DOHH2 (cell line): ENCODE measurements at regions not wholly inside any gene's neighbourhood (a gene's known extent, or its start where the extent isn't known, plus 50 kb on each side); places are given as distances from the start of the nearest gene placed in this dataset.

Experiments
- H3F3A ChIP-seq: fragments of 200-600 bp; sonication (generic), shearing (Covaris generic); 2 replicates; pipeline ENCODE4 v1.6.0; 2016; ENCODE audit warnings: antibody characterized with exemption, mild to moderate bottlenecking; ENCODE audit not compliant: control insufficient read depth, insufficient read depth
- H3K27ac ChIP-seq: fragments of 200-600 bp; sonication (generic); 2 replicates; pipeline ENCODE4 v1.5.1; 2014; ENCODE audit warnings: low read depth, mild to moderate bottlenecking, low read length, moderate library complexity
- H3K27me3 ChIP-seq: fragments of 200-600 bp; sonication (generic); 2 replicates; pipeline ENCODE4 v1.6.1; 2014; ENCODE audit warnings: mild to moderate bottlenecking, low read length, mixed read lengths; ENCODE audit not compliant: control insufficient read depth
- H3K36me3 ChIP-seq: fragments of 200-600 bp; sonication (generic); 2 replicates; pipeline ENCODE4 v1.6.1; 2014; ENCODE audit warnings: mild to moderate bottlenecking, low read length, moderate library complexity, mixed read lengths; ENCODE audit not compliant: control insufficient read depth
- H3K4me1 ChIP-seq: fragments of 200-600 bp; sonication (generic); 2 replicates; pipeline ENCODE4 v1.6.1; 2014; ENCODE audit warnings: mild to moderate bottlenecking, low read length, mixed read lengths; ENCODE audit not compliant: control insufficient read depth
- H3K4me2 ChIP-seq: fragments of 200-600 bp; sonication (generic); 2 replicates; pipeline ENCODE4 v1.6.0; 2014; ENCODE audit warnings: mild to moderate bottlenecking, low read length, moderate library complexity
- H3K4me3 ChIP-seq: fragments of 200-600 bp; sonication (generic); 2 replicates; pipeline ENCODE4 v1.5.1; 2014; ENCODE audit warnings: mild to moderate bottlenecking, low read length, mixed read lengths
- H3K79me2 ChIP-seq: fragments of 200-600 bp; sonication (generic); 2 replicates; pipeline ENCODE4 v1.6.1; 2014; ENCODE audit warnings: mild to moderate bottlenecking, low read length, mixed read lengths; ENCODE audit not compliant: control insufficient read depth
- H3K9me2 ChIP-seq: fragments of 200-600 bp; sonication (generic); replicated peaks from 2 replicates; pipeline ENCODE4 v1.6.1; 2014; ENCODE audit warnings: mild to moderate bottlenecking, low read length, mixed read lengths; ENCODE audit not compliant: control insufficient read depth
- H3K9me3 ChIP-seq: fragments of 200-600 bp; sonication (generic); 2 replicates; pipeline ENCODE4 v1.6.1; 2014; ENCODE audit warnings: antibody characterized with exemption, low read length, mixed read lengths; ENCODE audit not compliant: control insufficient read depth, insufficient read depth
- H4K20me1 ChIP-seq: fragments of 200-600 bp; sonication (generic); 2 replicates; pipeline ENCODE4 v1.6.0; 2014; ENCODE audit warnings: low read depth, mild to moderate bottlenecking, antibody characterized with exemption, low read length, moderate library complexity; ENCODE audit not compliant: control insufficient read depth, insufficient read depth
- EZH2phosphoT487 ChIP-seq: fragments of 200-600 bp; sonication (generic); IDR thresholded peaks from 2 replicates; pipeline ENCODE4 v1.6.1; 2017; ENCODE audit warnings: borderline replicate concordance, mild to moderate bottlenecking, antibody characterized with exemption, low read length, moderate library complexity, mixed read lengths
- TF ChIP-seq, protein P1 (sequence below): fragments of 200-600 bp; sonication (generic); IDR thresholded peaks from one replicate; pipeline ENCODE4 v1.5.1; 2014; ENCODE audit warnings: antibody characterized with exemption, mild to moderate bottlenecking, low read depth, low read length; ENCODE audit not compliant: poor library complexity, severe bottlenecking

DNA sequence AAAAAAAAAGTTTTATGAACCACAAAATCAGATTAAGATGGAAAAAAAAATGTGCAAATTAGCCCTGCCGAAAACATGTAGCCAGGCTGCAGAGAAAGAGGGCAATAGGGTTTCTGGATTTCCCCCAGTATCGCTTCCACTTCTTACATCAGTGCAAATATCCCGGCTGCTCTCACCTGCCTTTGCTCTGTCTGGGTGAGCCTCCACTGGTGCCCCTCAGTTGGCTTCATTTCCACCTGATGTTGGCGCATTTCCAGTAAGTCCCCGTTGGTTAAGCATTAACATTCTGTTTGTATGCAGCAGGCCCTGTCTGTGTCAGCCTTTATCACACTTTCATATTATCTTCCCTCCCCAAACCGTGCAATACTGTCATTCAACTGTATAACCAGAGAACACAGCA is 215.1 kb downstream of the CBLN4 start:
- no peaks in the 10 kb centered on the region for H3F3A ChIP-seq
- no peak for TF ChIP-seq EZH2phosphoT487
- TF ChIP-seq, protein P1, sequence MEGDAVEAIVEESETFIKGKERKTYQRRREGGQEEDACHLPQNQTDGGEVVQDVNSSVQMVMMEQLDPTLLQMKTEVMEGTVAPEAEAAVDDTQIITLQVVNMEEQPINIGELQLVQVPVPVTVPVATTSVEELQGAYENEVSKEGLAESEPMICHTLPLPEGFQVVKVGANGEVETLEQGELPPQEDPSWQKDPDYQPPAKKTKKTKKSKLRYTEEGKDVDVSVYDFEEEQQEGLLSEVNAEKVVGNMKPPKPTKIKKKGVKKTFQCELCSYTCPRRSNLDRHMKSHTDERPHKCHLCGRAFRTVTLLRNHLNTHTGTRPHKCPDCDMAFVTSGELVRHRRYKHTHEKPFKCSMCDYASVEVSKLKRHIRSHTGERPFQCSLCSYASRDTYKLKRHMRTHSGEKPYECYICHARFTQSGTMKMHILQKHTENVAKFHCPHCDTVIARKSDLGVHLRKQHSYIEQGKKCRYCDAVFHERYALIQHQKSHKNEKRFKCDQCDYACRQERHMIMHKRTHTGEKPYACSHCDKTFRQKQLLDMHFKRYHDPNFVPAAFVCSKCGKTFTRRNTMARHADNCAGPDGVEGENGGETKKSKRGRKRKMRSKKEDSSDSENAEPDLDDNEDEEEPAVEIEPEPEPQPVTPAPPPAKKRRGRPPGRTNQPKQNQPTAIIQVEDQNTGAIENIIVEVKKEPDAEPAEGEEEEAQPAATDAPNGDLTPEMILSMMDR, result no peak
- no peaks in the 10 kb centered on the region for H3K36me3 ChIP-seq
- no peak overlapping the region for H3K4me3 ChIP-seq
- no peaks in the 10 kb centered on the region for H3K27me3 ChIP-seq
- no peaks in the 10 kb centered on the region for H3K4me1 ChIP-seq
- H3K9me2 ChIP-seq, result no peaks in the 10 kb centered on the region
- no peaks in the 10 kb centered on the region for H3K9me3 ChIP-seq
- no peak overlapping the region for H3K4me2 ChIP-seq
- no peaks in the 10 kb centered on the region for H4K20me1 ChIP-seq
- no peaks in the 10 kb centered on the region for H3K79me2 ChIP-seq
- H3K27ac ChIP-seq, result no peak overlapping the region

DNA sequence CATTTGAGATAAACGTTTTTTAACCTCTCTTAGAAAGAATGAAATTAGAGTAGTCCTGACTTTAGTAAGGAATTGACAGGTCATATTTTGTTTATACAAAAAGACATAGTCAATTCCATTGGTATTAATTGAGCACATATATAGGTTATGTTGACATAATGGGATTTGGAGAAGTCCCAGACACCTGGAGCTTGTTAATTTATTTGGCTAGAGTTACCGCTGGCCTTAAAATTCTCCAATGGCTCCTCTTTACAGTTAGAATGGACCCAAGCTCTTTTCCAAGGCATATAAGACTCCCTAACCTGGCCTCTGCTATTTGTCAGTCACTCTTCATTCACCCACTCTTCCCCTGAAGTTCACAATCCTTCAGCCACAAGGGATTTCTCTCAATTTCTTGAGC is 221.3 kb downstream of the CBLN4 start:
- Histone ChIP-seq H3K27ac (no peak overlapping the region), H3K9me3 (no peaks in the 10 kb centered on the region), H3K36me3 (no peaks in the 10 kb centered on the region), H3F3A (no peaks in the 10 kb centered on the region), H3K27me3 (no peaks in the 10 kb centered on the region), H4K20me1 (no peaks in the 10 kb centered on the region), H3K4me1 (no peaks in the 10 kb centered on the region), H3K79me2 (no peaks in the 10 kb centered on the region), H3K4me2 (no peak overlapping the region), H3K4me3 (no peak overlapping the region), H3K9me2 (no peaks in the 10 kb centered on the region)
- TF ChIP-seq, protein P1, result no peak
- no peak for TF ChIP-seq EZH2phosphoT487

DNA sequence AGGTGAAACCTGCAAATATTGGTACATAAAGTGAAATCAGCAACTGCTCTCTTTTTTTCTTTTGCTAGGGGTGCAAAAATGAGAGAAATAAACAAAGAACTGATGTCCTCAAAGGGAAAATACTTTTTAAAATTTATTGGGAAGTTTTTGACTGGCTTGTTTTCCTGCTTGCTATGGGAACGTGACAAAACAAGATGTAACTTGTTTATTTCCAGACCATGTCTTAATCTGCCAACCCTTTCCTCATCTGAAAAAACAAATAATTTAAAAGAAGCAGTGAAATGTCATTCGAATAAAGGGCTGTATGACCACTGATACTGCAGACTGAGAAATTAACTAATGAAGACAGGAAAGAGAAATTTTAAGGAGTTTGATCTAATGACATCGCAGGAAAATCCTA is 221.9 kb downstream of the CBLN4 start:
- no peak overlapping the region for H3K4me2 ChIP-seq
- H3K36me3 ChIP-seq, result no peaks in the 10 kb centered on the region
- TF ChIP-seq, protein P1, result no peak
- TF ChIP-seq EZH2phosphoT487, result no peak
- no peaks in the 10 kb centered on the region for H3F3A ChIP-seq
- no peaks in the 10 kb centered on the region for H3K79me2 ChIP-seq
- no peaks in the 10 kb centered on the region for H3K9me3 ChIP-seq
- no peaks in the 10 kb centered on the region for H3K27me3 ChIP-seq
- no peaks in the 10 kb centered on the region for H4K20me1 ChIP-seq
- H3K4me1 ChIP-seq, result no peaks in the 10 kb centered on the region
- H3K9me2 ChIP-seq, result no peaks in the 10 kb centered on the region
- no peak overlapping the region for H3K27ac ChIP-seq
- no peak overlapping the region for H3K4me3 ChIP-seq

DNA sequence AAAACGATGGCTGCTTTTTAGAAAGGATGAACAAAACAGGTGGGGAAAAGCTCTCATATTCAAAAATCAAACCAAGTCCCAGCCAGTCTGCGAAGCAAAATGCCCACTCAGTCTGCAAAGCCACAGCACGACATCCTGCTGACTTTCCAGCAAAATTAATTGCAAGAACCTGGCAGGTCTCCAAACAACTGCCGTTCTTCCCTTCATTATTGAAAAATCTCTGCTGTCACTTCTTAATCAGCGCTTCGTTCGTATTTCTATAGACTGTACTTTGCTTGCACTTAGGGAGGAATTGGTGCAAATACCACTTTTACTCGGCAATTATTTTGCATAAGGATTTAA is 222.4 kb downstream of the CBLN4 start:
- H3K36me3 ChIP-seq, result no peaks in the 10 kb centered on the region
- H3K27ac ChIP-seq, result no peak overlapping the region
- no peaks in the 10 kb centered on the region for H3F3A ChIP-seq
- H3K79me2 ChIP-seq, result no peaks in the 10 kb centered on the region
- H3K9me3 ChIP-seq, result no peaks in the 10 kb centered on the region
- H3K4me1 ChIP-seq, result no peaks in the 10 kb centered on the region
- no peak overlapping the region for H3K4me2 ChIP-seq
- H3K9me2 ChIP-seq, result no peaks in the 10 kb centered on the region
- TF ChIP-seq, protein P1, result no peak
- TF ChIP-seq EZH2phosphoT487, result no peak
- H3K27me3 ChIP-seq, result no peaks in the 10 kb centered on the region
- H3K4me3 ChIP-seq, result no peak overlapping the region
- H4K20me1 ChIP-seq, result no peaks in the 10 kb centered on the region
